Stimulated activated CD4-positive, alpha-beta T cell treated with anti-CD3 and anti-CD28 coated beads, Interleukin-12 subunit alpha, Interleukin-12 subunit beta, amount 100 ng/mL, for 48 hours (primary cell): ENCODE measurements at regions not wholly inside any gene's neighbourhood (a gene's known extent, or its start where the extent isn't known, plus 50 kb on each side); places are given as distances from the start of the nearest gene placed in this dataset.
"Not testable (repeated sequence)": the region's sequence is repeated elsewhere in the genome, so short reads cannot be mapped to it uniquely, and the experiment has no call there.

Experiments
- DNase-seq, 3 donors: peaks; one replicate each; pipeline ENCODE4 v3.0.0-alpha.2; 2020; ENCODE audit warnings: low read depth in 2 of 3, low spot score in 1 of 3

- DNase-seq, result no peak
Observed at GRCh38 chr9:78712903-78713613, 416.1 kb downstream of the PSAT1 start.

DNA sequence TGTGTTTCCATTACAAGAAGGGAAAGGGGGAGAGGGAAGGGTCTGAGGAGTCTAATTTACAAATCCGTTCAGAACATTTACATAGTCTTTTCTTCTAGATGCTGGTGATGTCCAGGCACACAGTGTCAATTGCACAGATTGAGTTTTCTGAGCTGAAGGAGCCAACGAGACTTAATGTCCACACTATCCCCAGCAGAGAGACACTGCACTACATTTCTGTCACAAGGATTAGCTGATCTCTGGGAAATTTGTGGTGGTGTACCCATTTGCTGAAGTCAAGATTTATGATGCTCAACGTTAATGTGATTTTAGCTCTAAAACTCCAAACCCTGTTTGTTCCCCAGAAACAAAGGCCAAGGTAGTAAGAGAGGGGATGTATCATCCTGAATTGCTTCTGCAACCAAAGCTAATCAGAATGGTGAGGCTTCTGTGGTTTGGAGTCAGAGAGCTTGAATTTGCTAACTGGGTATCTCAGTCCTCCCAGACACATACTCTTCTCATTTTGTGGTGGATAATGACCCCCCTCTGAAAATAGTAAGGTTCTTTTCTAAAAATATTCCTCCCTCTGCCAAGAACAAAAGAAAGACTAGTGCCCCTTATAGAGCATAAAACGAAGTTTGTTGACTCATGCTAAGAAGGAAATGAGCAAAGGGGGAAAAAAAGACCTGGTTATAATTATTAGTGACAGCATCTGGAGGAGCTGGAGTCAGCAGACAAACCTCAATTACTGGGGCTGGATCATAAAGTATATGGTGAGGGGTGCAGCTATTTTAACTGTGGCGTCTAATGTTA, 416.9 kb downstream of the PSAT1 start:
- no peak for DNase-seq

GRCh38 chr9:78714576-78714975, 417.7 kb downstream of the PSAT1 start:
- DNase-seq, result no peak

DNA sequence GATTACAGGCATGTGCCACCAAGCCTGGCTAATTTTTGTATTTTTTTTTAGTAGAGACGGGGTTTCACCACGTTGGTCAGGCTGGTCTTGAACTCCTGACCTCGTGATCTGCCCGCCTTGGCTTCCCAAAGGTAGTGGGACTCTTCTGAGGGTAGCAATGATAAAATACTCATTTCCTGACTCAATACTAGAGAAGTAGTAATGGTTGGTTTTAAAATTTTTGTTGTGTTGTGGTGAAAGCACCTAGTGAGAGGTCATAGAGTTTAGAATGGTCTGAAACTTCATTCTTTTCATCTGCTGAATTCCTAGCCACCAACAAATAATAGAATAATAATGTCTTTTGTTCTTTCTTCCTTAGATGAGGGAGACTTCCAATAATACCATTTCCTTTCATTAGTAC, 422.1 kb downstream of the PSAT1 start:
- not testable (repeated sequence) for DNase-seq

GRCh38 chr9:78724896-78725295, 428.0 kb downstream of the PSAT1 start:
- DNase-seq, result no peak

DNA sequence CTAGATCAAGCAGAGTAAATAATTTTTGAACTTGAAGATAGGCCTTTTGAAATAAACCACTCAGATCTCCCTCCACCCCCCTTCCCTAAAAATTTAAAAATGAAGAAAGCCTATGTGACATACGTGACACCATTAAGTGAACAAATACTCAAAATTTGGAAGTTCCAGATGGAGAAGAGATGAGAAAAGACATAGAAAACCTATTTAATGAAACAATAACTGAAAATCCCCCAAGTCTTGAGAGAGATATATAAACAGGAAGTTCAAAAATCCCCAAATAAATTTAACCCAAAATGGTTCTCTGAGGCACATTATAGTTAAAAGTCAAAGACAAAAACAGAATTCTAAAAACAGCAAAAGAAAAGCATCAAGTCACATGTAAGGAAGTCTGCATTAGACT, 428.6 kb downstream of the PSAT1 start:
- DNase-seq, result no peak

DNA sequence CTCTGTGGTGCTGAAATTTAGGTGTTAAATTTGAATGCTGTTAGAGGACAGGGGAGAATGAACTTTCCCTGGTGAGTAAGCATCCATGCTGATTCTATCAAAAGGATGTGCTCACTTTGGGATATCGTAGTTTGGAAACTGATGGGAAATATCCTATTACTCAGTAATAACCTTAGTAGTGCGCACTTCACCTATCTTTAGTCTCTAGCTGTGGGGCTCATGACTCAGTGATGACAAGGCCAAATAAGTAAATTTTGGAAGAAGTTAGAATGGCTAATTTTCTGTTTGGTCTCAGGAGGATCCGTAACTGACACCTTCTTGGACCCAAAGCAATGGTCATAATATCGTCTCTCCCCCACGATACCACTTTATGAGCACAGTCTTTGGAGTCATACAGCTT, 448.4 kb downstream of the PSAT1 start:
- no peak for DNase-seq

DNA sequence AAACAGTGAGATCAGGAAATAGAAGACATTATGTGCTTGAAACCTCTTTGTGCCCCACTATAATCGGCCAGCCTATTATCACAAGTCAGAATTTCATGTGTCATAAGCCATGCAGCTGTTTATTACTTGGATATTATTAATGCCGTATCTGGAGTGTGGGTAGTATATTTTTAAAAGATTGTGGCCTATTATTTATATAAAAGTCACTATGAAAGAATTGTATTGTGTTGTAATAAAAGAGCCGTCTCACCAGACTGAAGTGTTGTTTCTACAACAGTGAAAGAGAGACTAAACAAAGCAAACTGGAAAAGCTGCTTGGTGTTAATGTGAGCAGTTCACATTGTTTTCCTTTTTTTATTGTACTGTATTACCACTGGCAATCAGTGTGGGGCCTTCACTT, 449.1 kb downstream of the PSAT1 start:
- DNase-seq, result no peak

GRCh38 chr9:78753039-78753438, 456.1 kb downstream of the PSAT1 start:
- DNase-seq, result no peak

DNA sequence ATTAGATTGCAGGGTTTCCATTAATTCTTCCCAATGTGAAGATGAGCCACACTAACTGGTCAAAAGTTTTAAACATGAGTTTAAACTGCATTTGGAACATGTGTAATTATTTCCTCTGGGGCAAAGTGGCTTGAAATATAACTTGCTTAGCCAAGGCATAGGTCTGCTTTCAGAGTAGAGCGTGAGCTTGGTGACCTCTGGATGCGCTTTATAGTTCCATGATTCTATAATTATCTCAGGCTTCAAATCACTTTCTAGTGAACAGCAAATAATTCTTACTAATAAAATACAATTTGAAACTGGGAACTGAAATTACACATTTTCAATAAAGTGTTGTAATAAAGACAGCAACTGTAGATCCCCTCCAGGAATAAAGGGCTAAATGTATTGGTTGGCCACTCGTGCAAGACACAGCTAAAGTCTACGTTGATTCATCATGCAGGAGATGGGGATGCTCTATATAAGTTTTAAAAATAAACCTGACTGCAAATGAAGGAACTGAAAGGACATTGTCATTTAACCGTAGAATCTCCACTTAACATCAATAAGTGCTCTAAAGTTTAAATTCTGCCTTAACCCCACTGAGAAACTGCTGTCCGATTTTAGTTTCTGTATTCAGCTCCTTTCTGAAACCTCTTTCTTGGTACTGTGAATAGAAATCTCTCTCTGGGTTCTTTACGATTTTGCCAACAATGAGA, 460.0 kb downstream of the PSAT1 start:
- no peak for DNase-seq

DNA sequence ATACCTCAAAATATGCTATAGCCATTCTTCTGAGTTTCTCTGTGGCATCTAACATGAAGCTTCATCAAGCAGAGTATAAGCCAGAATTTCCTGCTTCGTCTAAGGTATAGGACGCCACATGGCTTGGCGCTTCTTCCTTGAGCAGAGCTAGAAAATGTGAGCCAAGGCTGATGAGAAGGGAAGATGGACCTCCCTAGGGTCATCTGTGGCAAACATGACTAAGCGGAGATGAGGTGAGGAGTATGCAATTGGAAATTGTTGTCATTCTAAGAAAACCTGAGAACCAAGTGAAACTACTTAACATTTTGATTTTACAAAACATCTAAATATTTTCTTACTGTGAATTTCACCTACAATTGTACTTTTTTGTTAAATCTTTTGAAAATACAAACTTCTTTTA, 466.5 kb downstream of the PSAT1 start:
- DNase-seq, result no peak

- no peak for DNase-seq
Observed at GRCh38 chr9:78765861-78766260, 468.9 kb downstream of the PSAT1 start.

DNA sequence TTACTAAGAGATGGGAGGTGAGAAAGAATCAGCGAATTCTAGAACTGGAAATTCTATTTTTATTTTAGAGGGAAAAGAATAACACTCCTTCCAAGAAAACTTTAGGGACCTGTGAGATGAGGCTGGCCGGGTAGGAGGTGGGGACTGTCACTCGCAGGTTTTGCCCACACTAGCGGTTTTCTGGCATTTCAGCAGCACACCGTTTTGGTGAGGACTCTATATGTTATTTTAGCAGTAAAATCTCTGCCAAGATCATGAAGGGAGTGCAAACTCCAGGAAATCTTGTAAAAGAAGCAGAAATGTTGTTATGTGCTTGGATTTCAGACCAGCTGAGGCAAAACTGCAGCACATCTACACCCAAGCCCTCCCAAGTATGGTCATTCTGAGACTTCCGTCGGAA, 470.6 kb downstream of the PSAT1 start:
- DNase-seq, result no peak

GRCh38 chr9:78769690-78770089, 472.8 kb downstream of the PSAT1 start:
- no peak for DNase-seq

DNA sequence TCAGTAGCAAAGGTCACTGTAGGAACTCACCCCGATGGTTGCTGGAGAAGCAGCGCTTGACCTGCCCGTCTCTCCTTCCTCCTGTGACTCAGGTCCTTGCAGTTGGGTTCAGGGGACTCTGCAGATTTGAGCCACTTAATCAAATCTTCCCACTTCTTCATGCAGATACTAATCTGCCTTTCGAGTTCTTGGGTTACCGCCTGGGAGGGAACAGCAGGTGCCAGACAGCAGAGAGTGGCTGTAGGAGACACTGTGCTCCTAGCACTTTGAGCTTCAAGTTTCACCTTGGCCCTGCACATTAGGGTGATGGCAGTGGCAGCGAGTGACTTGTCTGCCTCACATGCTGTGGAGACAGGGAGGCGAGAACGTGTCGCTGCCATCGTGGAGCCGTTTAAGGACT, 478.3 kb downstream of the PSAT1 start:
- DNase-seq, result no peak

GRCh38 chr9:78775696-78776295, 478.9 kb downstream of the PSAT1 start:
- DNase-seq, result no peak

DNA sequence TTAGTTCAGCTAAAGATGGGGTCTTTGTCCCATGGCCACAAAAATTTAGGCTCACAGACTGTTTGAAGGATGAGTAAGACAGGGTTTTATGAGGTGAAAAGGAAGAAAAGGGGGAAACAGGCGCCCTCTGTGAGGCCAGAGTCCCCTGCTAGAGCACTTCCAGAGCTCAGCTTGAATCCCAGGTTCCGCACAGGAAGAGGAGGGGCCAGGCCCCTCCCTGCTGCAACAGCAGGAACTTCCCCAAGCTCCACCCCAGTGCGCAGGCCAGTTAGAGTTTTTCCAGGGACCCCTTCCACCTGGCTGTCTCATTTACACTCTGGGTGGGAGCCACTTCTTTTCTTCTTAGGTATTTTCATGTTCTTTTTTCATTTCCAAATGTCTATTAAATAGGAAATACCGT, 480.8 kb downstream of the PSAT1 start:
- DNase-seq, result no peak

DNA sequence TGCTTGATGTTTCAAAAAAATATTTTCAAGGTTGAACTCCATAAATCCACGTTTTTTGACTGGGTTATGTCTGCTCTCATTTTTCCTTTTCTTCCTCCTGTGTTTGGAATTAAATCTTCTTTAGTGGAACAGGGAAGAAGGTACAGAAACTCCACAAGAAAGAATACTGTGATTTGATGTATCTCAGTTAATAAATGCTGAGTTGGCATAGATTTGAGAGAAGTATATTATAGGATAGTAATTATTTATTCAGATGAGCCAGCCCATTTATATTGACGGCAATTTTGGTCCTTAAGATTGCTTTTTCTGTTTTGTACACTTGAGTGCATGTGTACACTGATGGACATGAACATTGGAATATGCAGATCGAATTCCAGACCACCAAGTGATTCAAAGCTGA, 481.4 kb downstream of the PSAT1 start:
- no peak for DNase-seq

- DNase-seq, result no peak
Observed at GRCh38 chr9:78778861-78779374, 482.0 kb downstream of the PSAT1 start.

DNA sequence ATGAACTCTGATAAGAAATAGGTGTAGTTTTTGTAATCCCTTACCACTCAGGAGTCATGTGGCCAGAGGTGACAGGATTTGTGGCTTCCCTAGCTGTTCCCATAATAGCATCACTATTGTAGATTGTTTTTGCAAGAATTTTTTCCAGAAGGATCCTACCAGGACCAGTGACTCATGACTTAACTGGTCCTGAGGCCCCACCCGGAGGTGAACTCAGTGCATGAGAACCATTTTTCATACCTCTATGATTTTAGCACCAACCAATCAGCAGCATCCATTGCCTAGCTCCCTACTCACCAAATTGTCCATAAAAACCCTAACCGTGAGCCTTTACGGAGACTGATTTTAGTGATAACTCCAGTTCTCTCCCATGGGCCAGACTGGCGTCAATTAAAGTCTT, 484.8 kb downstream of the PSAT1 start:
- no peak for DNase-seq

- no peak for DNase-seq
Observed at GRCh38 chr9:78782234-78782633, 485.3 kb downstream of the PSAT1 start.

- DNase-seq, result no peak
Observed at GRCh38 chr9:78782858-78783257, 485.9 kb downstream of the PSAT1 start.
